ENCODE measurements at regions not wholly inside any gene's neighbourhood (a gene's known extent, or its start where the extent isn't known, plus 50 kb on each side); places are given as distances from the start of the nearest gene placed in this dataset.
"Not testable (repeated sequence)": the region's sequence is repeated elsewhere in the genome, so short reads cannot be mapped to it uniquely, and the experiment has no call there.

DNA sequence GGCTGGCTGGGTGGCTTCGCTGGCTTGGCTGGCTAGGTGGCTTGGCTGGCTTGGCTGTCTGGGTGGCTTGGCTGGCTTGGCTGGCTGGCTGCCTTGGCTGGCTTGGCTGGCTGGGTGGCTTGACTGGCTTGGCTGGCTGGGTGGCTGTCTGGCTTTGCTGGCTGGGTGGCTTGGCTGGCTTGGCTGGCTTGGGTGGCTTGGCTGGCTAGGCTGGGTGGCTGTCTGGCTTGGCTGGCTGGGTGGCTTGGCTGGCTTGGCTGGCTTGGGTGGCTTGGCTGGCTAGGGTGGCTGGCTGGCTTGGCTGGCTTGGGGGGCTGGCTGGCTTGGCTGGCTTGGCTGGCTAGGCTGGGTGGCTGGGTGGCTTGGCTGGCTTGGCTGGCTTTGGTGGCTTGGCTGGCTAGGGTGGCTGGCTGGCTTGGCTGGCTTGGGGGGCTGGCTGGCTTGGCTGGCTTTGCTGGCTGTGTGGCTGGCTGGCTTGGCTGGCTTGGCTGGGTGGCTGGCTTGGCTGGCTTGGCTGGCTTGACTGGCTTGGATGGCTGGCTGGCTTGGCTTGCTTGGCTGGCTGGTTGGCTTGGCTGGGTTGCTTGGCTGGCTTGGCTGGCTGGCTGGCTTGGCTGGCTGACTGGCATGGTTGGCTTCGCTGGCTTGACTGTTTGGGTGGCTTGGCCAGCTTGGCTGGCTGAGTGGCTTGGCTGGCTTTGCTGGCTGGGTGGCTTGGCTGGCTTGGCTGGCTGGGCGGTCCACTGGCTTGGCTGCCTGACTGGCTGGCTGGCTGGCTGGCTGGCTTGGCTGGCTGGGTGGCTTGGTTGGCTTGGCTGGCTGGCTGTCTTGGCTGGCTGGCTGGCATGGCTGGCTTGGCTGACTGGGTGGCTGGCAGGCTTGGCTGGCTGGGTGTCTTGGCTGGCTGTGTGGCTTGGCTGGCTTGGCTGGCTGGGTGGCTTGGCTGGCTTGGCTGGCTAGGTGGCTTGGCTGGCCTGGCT is 436.3 kb downstream of the GOLGA6L6 start:
- H2AFZ ChIP-seq (ENCODE audit: low read depth, low read length); H3K9me3 ChIP-seq (ENCODE audit: low read length); H3K27me3 ChIP-seq (ENCODE audit: insufficient read depth, low read length); H3K4me3 ChIP-seq (ENCODE audit: low read length); H3K36me3 ChIP-seq (ENCODE audit: insufficient read depth, low read length); H3K4me1 ChIP-seq (ENCODE audit: insufficient read depth, low read length): not testable (repeated sequence)

DNA sequence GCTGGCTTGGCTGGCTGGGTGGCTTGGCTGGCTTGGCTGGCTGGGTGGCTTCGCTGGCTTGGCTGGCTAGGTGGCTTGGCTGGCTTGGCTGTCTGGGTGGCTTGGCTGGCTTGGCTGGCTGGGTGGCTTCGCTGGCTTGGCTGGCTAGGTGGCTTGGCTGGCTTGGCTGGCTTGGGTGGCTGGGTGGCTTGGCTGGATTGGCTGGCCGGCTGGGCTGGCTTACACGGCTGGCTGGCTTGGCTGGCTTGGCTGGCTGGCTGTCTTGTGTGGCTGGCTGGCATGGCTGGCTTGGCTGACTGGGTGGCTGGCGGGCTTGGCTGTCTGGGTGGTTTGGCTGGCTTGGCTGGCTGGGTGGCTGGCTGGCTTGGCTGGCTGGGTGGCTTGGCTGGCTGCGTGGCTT is 437.0 kb downstream of the GOLGA6L6 start:
- H3K36me3 ChIP-seq (ENCODE audit: insufficient read depth, low read length); H3K4me3 ChIP-seq (ENCODE audit: low read length); H3K9me3 ChIP-seq (ENCODE audit: low read length); H3K4me1 ChIP-seq (ENCODE audit: insufficient read depth, low read length); H3K27me3 ChIP-seq (ENCODE audit: insufficient read depth, low read length); H2AFZ ChIP-seq (ENCODE audit: low read depth, low read length): not testable (repeated sequence)

DNA sequence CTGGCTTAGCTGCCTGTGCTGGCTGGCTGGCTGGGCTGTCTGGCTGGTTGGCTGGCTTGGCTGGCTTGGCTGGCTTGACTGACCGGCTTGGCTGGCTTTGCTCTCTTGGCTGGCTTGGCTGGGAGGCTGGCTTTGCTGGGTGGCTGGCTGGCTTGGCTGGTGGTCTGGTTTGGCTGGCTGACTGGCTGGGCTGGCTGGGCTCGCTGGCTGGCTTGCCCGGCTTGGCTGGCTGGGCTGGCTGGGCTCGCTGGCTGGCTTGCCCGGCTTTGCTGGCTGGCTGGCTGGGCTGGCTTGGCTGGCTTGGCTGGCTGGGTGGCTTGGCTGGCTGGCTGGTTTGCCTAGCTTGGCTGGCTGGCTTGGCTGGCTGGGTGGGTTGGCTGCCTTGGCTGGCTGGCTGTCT is 438.7 kb downstream of the GOLGA6L6 start:
- not testable (repeated sequence) for H3K4me1 ChIP-seq (ENCODE audit: insufficient read depth, low read length)

DNA sequence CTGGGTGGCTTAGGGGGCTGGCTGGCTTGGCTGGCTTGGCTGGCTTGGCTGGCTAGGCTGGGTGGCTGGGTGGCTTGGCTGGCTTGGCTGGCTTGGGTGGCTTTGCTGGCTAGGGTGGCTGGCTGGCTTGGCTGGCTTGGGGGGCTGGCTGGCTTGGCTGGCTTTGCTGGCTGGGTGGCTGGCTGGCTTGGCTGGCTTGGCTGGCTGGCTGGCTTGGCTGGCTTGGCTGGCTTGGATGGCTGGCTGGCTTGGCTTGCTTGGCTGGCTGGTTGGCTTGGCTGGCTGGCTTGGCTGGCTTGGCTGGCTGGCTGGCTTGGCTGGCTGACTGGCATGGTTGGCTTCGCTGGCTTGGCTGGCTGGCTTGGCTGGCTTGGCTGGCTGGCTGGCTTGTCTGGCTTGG is 439.4 kb downstream of the GOLGA6L6 start:
- not testable (repeated sequence) for H3K4me1 ChIP-seq (ENCODE audit: insufficient read depth, low read length); H3K9me3 ChIP-seq (ENCODE audit: low read length); H3K36me3 ChIP-seq (ENCODE audit: insufficient read depth, low read length); H3K27me3 ChIP-seq (ENCODE audit: insufficient read depth, low read length); H3K4me3 ChIP-seq (ENCODE audit: low read length); H2AFZ ChIP-seq (ENCODE audit: low read depth, low read length)

More for the DNA sequence above, 438.7 kb downstream of the GOLGA6L6 start:
- H2AFZ ChIP-seq (ENCODE audit: low read depth, low read length); H3K27me3 ChIP-seq (ENCODE audit: insufficient read depth, low read length); H3K4me3 ChIP-seq (ENCODE audit: low read length); H3K36me3 ChIP-seq (ENCODE audit: insufficient read depth, low read length); H3K9me3 ChIP-seq (ENCODE audit: low read length): not testable (repeated sequence)

DNA sequence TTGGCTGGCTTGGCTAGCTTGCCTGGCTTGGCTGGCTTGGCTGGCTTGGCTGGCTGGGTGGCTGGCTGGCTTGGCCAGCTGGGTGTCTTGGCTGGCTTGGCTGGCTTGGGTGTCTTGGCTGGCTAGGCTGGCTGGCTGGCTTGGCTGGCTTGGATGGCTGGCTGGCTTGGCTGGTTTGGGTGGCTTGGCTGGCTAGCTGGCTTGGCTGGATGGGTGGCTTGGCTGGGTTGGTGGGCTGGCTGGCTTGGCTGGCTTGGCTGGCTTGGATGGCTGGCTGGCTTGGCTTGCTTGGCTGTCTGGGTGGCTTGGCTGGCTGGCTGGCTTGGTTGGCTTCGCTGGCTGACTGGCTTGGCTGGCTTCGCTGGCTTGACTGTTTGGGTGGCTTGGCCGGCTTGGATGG is 440.3 kb downstream of the GOLGA6L6 start:
- H3K27me3 ChIP-seq (ENCODE audit: insufficient read depth, low read length); H3K9me3 ChIP-seq (ENCODE audit: low read length); H3K4me3 ChIP-seq (ENCODE audit: low read length); H3K4me1 ChIP-seq (ENCODE audit: insufficient read depth, low read length); H3K36me3 ChIP-seq (ENCODE audit: insufficient read depth, low read length); H2AFZ ChIP-seq (ENCODE audit: low read depth, low read length): not testable (repeated sequence)

DNA sequence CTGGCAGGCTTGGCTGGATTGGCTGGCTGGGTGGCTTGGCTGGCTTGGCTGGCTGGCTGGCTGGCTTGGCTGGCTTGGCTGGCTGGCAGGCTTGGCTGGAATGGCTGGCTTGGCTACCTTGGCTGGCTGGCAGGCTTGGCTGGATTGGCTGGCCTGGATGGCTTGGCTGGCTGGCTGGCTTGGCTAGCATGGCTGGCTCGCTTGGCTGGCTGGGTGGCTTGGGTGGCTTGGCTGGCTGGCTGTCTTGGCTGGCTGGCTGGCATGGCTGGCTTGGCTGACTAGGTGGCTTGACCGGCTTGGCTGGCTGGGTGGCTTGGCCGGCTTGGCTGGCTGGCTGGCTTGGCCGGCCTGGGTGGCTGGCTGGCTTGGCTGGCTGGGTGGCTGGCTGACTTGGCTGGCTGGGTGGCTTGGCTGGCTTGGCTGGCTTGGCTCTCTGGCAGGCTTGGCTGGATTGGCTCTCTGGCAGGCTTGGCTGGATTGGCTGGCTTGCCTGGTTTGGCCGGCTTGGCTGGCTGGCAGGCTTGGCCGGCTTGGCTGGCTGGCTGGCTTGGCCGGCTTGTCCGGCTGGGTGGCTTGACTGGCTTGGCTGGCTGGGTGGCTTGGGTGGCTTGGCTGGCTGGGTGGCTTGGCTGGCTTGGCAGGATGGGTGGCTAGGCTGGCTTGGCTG is 440.9 kb downstream of the GOLGA6L6 start:
- H3K9me3 ChIP-seq (ENCODE audit: low read length); H3K36me3 ChIP-seq (ENCODE audit: insufficient read depth, low read length); H3K4me3 ChIP-seq (ENCODE audit: low read length); H2AFZ ChIP-seq (ENCODE audit: low read depth, low read length); H3K4me1 ChIP-seq (ENCODE audit: insufficient read depth, low read length); H3K27me3 ChIP-seq (ENCODE audit: insufficient read depth, low read length): not testable (repeated sequence)

DNA sequence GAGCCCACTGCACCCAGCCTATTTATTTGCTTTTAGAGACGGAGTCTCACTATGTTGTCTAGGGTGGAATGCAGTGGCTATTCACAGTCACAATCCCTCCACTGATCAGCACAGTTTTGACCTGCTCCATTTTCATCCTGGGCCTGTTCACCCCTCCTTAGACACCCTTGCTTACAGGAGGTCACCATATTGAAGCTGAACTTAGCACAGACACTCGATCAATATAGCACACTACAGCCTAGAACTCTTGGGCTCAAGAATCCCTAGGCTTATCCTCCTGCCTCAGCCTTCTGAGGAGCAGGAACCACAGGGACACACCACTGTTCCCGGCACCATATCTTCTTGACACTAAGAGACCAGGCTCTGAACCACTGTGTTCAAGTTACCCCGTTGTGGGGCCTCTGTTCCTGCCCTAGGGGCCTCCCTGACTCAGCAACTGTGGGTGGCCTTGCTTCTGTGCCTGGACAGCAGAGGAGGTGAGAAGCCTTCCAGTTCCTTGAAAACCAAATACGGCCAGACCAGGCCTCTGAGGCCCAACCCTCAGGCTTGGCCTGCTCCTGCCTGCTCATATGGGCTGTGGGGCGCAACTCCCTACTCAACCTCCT is 445.8 kb downstream of the GOLGA6L6 start:
- not testable (repeated sequence) for H3K4me3 ChIP-seq (ENCODE audit: low read length); H3K27me3 ChIP-seq (ENCODE audit: insufficient read depth, low read length); H3K9me3 ChIP-seq (ENCODE audit: low read length); H2AFZ ChIP-seq (ENCODE audit: low read depth, low read length); H3K4me1 ChIP-seq (ENCODE audit: insufficient read depth, low read length); H3K36me3 ChIP-seq (ENCODE audit: insufficient read depth, low read length)

DNA sequence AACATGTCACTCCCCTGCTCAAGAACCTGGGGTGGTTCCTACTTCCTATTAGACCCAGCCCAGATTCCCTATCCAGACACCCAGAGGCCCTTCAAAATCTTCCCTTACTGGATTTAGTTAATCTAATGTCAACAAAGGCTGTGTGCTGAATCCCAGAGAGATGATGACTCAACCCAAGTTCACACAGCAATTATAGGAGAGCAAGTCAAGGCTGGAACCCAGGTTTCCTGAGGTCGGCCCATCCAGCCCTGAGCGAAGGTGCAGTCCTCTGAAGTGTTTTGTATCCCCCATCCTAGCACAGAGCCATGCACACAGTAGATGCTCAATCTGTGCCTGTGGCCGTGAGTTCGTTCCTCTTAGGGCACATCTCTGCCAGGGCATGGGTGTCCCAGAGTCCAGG is 452.1 kb downstream of the GOLGA6L6 start:
- not testable (repeated sequence) for H3K4me1 ChIP-seq (ENCODE audit: insufficient read depth, low read length); H3K27me3 ChIP-seq (ENCODE audit: insufficient read depth, low read length); H3K9me3 ChIP-seq (ENCODE audit: low read length); H3K36me3 ChIP-seq (ENCODE audit: insufficient read depth, low read length); H2AFZ ChIP-seq (ENCODE audit: low read depth, low read length); H3K4me3 ChIP-seq (ENCODE audit: low read length)

DNA sequence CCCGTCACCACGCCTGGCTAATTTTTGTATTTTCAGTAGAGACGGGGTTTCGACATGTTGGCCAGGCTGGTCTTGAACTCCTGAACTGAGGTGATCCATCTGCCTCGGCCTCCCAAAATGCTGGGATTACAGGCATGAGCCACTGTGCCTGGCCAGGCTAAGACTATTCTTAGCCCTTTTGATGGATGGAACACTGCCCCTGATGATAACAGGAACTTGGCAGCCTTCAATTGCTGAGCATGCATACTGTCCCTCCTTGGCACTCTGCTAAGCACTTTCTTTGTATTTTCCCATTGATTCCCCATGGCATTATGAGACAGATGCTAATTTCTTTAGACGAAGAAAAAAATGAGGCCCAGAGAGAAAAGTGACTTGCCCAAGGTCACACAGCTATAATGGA is 457.6 kb downstream of the GOLGA6L6 start:
- H3K27me3 ChIP-seq (ENCODE audit: insufficient read depth, low read length); H3K9me3 ChIP-seq (ENCODE audit: low read length); H3K4me1 ChIP-seq (ENCODE audit: insufficient read depth, low read length); H3K36me3 ChIP-seq (ENCODE audit: insufficient read depth, low read length); H3K4me3 ChIP-seq (ENCODE audit: low read length); H2AFZ ChIP-seq (ENCODE audit: low read depth, low read length): not testable (repeated sequence)

DNA sequence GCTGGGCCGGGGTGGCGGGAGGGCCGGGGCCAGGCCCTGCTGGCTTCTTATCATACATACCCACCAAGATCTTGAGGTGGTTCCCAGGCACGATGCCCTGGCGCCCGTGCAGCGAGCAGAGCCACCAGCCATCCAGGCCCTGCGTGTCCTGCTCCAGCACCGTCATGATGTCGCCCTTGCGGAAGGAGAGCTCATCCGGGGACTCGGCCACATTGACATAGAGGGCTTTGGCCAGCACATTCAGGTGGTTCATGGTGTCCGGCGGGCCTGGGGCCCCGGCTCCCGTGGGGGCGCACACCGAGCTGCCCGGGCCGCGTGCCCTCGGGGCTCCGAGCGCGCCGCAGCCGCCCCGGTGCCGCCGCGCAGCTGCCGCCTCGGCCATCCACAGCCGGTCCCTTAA is 467.5 kb downstream of the GOLGA6L6 start:
- H3K4me3 ChIP-seq (ENCODE audit: low read length); H3K4me1 ChIP-seq (ENCODE audit: insufficient read depth, low read length); H2AFZ ChIP-seq (ENCODE audit: low read depth, low read length); H3K9me3 ChIP-seq (ENCODE audit: low read length); H3K27me3 ChIP-seq (ENCODE audit: insufficient read depth, low read length); H3K36me3 ChIP-seq (ENCODE audit: insufficient read depth, low read length): not testable (repeated sequence)

DNA sequence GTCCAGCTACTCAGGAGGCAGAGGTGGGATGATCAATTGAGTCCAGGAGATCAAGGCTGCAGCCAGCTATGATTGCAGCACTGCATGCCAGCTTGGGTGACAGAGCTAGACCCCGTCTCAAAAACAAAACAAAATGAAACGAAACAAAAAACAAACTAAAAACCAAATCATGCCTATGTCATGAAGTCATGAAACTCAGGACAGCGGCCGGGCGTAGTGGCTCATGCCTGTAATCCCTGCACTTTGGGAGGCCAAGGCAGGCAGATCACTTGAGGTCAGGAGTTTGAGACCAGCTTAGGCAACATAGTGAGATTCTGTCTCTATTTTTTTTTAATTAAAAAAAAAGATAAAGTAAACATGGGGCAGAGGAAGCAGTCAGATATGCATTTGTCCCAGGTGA is 472.6 kb downstream of the GOLGA6L6 start:
- not testable (repeated sequence) for H3K4me3 ChIP-seq (ENCODE audit: low read length); H3K9me3 ChIP-seq (ENCODE audit: low read length); H2AFZ ChIP-seq (ENCODE audit: low read depth, low read length); H3K4me1 ChIP-seq (ENCODE audit: insufficient read depth, low read length); H3K36me3 ChIP-seq (ENCODE audit: insufficient read depth, low read length); H3K27me3 ChIP-seq (ENCODE audit: insufficient read depth, low read length)

DNA sequence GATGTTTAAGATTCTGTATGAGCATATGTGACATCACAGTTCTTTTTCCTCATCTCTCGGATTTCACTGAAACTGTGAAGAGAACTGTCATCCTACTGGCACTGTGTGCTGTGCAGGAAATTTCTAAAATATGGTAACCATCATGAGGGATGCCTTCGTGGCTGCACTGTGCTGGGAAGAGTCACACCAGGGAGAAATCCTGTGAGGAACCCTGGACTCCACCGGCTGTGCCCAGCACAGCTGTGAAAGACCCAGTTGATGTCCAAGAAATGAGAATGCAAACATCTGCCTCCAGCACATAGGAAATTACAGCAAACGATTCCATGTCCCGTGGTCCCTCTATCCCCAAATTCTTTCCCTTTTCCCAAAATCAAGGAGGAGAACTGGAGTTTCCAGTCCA is 475.4 kb downstream of the GOLGA6L6 start:
- H3K9me3 ChIP-seq (ENCODE audit: low read length); H3K27me3 ChIP-seq (ENCODE audit: insufficient read depth, low read length); H3K4me3 ChIP-seq (ENCODE audit: low read length); H3K36me3 ChIP-seq (ENCODE audit: insufficient read depth, low read length); H3K4me1 ChIP-seq (ENCODE audit: insufficient read depth, low read length); H2AFZ ChIP-seq (ENCODE audit: low read depth, low read length): not testable (repeated sequence)

DNA sequence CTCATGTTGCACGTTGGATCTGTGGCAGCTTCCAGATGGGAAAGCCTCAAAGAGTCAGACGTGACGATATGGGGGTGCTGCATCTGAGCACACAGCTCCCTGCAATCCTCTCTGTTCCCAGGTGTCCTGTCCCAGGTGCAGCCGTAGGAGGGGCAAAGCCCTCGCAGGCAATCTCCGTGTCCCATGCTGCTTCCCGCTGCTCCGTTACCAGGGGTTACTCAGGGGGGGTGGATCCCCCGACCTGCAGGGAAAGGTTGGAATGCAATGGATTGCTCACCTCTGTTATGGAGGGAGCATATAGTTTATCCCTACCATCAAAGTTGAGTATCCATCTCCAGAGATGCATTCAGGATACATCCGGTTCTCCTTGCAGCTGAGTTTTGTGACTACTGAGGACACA is 476.1 kb downstream of the GOLGA6L6 start:
- H3K4me1 ChIP-seq (ENCODE audit: insufficient read depth, low read length); H2AFZ ChIP-seq (ENCODE audit: low read depth, low read length); H3K27me3 ChIP-seq (ENCODE audit: insufficient read depth, low read length); H3K4me3 ChIP-seq (ENCODE audit: low read length); H3K36me3 ChIP-seq (ENCODE audit: insufficient read depth, low read length); H3K9me3 ChIP-seq (ENCODE audit: low read length): not testable (repeated sequence)
